Tibial nerve (tissue), 4 donors: ENCODE measurements at regions not wholly inside any gene's neighbourhood (a gene's known extent, or its start where the extent isn't known, plus 50 kb on each side); places are given as distances from the start of the nearest gene placed in this dataset.
A peak's percentile ranks its signal among the peaks of the same experiment; 100 is the strongest.

Experiments used
- DNase-seq, 2 donors: peaks; one replicate each; pipeline ENCODE4 v3.0.0-alpha.2; 2019; ENCODE audit warnings: low spot score in 2 of 2
- H3K27ac ChIP-seq, 4 donors: fragments of 200-600 bp; sonication (generic) in 3 of 4; one replicate each; pipeline ENCODE4 v1.5.1; 2017 to 2019; ENCODE audit warnings: mild to moderate bottlenecking in 1 of 4
- H3K27me3 ChIP-seq, 2 donors: fragments of 200-600 bp; sonication (generic) in 1 of 2; one replicate each; pipeline versions ENCODE4 v1.5.1 to v1.6.0; 2017 to 2019
- H3K36me3 ChIP-seq, 3 donors: fragments of 200-600 bp; sonication (generic); one replicate each; pipeline ENCODE4 v1.5.1; 2018 to 2019
- H3K4me1 ChIP-seq, 4 donors: fragments of 200-600 bp; sonication (generic) in 3 of 4; one replicate each; pipeline ENCODE4 v1.5.1; 2017 to 2019
- H3K4me3 ChIP-seq, 4 donors: fragments of 200-600 bp; sonication (generic) in 3 of 4; one replicate each; pipeline ENCODE4 v1.5.1; 2017 to 2019; ENCODE audit warnings: mild to moderate bottlenecking in 1 of 4, moderate library complexity in 1 of 4
- H3K9me3 ChIP-seq, 4 donors: fragments of 200-600 bp; sonication (generic) in 3 of 4; one replicate each; pipeline ENCODE4 v1.5.1; 2017 to 2019
- EP300 ChIP-seq, 2 donors: sonication (generic); formaldehyde crosslinking; IDR thresholded peaks; one replicate each; pipeline ENCODE4 v1.6.1; 2017; ENCODE audit warnings: antibody characterized with exemption in 2 of 2, mild to moderate bottlenecking in 1 of 2
- POLR2A ChIP-seq, 2 donors: fragments of 450-650 bp; IDR thresholded peaks; one replicate each; pipeline ENCODE4 v1.6.1; 2017; ENCODE audit warnings: antibody characterized with exemption in 2 of 2, mild to moderate bottlenecking in 2 of 2, moderate library complexity in 2 of 2
- WGBS, 2 donors: methylation state at CpG; one replicate each; pipeline ENCODE4 v1.1.5; 2018; 5-methylcytosine and 5-hydroxymethylcytosine counted together
- TF ChIP-seq, protein P1 (sequence below), 5 experiments: fragments of 200-600 bp in 3 of 5; fragments of 450-650 bp in 2 of 5; sonication (generic) in 3 of 5; IDR thresholded peaks; one replicate each; pipeline ENCODE4 v1.5.1; 2016 to 2019; ENCODE audit warnings: antibody characterized with exemption in 5 of 5, mild to moderate bottlenecking in 3 of 5, moderate library complexity in 2 of 5

DNA sequence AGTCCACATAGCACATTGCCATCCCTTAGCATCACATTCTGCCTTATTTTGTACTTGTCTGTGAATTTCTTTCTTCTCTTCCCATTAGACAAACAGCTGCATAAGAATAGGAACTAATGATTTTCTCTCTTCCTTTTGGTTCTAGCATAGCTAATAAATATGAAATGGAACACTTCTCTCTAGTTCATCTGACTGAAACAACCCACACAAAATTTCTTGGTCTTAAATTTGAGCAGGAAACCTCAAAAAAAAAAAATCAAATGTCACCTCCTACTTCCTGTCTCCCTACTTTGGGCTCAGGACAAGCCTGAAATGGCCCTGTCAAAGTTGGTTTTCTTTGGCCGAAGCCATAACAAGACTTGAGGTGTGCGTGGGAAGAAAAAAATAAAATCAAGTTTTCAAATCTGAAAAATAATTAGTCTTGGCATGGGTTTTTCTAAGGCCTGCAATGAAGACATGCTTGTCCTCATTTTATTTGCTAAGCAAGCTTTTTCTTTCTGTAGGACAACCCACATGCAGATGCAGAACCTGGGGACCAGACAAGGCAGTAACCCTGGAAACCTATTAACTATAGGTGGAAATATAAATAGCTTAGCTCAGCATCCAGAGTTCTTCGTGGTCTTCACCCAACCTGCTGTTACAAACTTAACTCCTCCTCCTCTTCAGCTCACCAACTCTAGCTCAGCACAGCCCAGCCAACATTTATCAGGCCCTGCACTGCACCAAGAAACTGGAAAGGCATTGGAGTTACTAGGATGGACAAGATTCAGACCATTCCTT, 523.5 kb upstream of the KLF4 start:
- no peak for DNase-seq
- H3K4me3 ChIP-seq: no peak overlapping the region
- no peaks in the 10 kb centered on the region for H3K9me3 ChIP-seq
- H3K4me1 ChIP-seq: no peaks in the 10 kb centered on the region
- H3K27me3 ChIP-seq: no peaks in the 10 kb centered on the region
- WGBS, 2 donors: 39 to 78% methylated on average over 3 of the region's 3 CpGs
- no peaks in the 10 kb centered on the region for H3K36me3 ChIP-seq
- TF ChIP-seq EP300 (IDR thresholded peaks at IDR 0.05) (no peak), POLR2A (IDR thresholded peaks at IDR 0.05) (no peak)
- TF ChIP-seq, protein P1, sequence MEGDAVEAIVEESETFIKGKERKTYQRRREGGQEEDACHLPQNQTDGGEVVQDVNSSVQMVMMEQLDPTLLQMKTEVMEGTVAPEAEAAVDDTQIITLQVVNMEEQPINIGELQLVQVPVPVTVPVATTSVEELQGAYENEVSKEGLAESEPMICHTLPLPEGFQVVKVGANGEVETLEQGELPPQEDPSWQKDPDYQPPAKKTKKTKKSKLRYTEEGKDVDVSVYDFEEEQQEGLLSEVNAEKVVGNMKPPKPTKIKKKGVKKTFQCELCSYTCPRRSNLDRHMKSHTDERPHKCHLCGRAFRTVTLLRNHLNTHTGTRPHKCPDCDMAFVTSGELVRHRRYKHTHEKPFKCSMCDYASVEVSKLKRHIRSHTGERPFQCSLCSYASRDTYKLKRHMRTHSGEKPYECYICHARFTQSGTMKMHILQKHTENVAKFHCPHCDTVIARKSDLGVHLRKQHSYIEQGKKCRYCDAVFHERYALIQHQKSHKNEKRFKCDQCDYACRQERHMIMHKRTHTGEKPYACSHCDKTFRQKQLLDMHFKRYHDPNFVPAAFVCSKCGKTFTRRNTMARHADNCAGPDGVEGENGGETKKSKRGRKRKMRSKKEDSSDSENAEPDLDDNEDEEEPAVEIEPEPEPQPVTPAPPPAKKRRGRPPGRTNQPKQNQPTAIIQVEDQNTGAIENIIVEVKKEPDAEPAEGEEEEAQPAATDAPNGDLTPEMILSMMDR (IDR thresholded peaks at IDR 0.05): no peak
- no peak overlapping the region for H3K27ac ChIP-seq

DNA sequence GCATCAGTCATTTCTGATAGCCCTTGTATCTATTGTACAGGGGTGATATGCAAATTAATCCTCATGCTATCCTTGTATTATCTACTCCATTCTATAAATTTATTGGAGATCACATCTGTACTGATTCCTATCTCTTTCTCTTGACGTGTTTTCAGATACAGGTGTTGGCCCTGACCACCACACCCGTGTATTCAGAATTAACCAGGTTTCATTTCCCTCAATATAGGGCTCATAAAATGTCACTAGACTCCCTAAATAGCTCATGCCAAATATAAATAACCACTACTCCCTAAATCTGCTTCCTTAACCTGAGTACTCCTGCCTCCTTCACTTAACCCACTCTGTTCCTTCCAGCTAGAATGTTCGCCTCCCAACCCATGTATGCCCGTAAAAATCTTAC, 522.8 kb upstream of the KLF4 start:
- Histone ChIP-seq H3K27me3 (no peaks in the 10 kb centered on the region), H3K36me3 (no peaks in the 10 kb centered on the region), H3K4me1 (no peaks in the 10 kb centered on the region), H3K27ac (no peak overlapping the region), H3K4me3 (no peak overlapping the region), H3K9me3 (no peaks in the 10 kb centered on the region)
- WGBS, 2 donors: 91 to 93% methylated on average over 4 of the region's 4 CpGs
- TF ChIP-seq POLR2A (IDR thresholded peaks at IDR 0.05) (no peak), EP300 (IDR thresholded peaks at IDR 0.05) (no peak)
- TF ChIP-seq, protein P1 (IDR thresholded peaks at IDR 0.05): no peak
- no peak for DNase-seq

DNA sequence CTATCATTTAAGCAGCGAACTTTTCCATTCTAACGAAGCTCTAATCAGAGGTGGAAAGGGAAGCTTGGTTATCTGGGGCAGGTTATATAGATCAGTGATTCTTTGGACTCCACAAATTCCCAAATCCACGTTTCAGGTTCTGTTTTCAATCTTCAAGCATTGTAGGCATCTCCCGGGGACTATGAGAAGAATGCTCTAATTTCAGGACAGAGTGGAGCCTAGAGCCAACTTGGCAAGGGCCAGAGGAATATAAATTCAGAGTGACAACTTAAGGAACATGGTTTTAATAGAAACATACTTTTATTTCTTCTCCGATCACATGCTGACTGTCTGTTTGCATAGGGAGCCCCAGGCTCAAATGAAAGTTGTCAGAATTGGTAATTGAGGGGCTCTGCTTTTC, 514.0 kb upstream of the KLF4 start:
- H3K27ac ChIP-seq: no peak overlapping the region
- H3K4me3 ChIP-seq: no peak overlapping the region
- no peak for DNase-seq
- H3K4me1 ChIP-seq: no peaks in the 10 kb centered on the region
- no peaks in the 10 kb centered on the region for H3K9me3 ChIP-seq
- no peaks in the 10 kb centered on the region for H3K27me3 ChIP-seq
- no peak for TF ChIP-seq EP300 (IDR thresholded peaks at IDR 0.05)
- no peak for TF ChIP-seq POLR2A (IDR thresholded peaks at IDR 0.05)
- TF ChIP-seq, protein P1 (IDR thresholded peaks at IDR 0.05): no peak
- 73 to 83% methylated on average over 5 of the region's 5 CpGs for whole genome bisulfite sequencing, 2 donors
- no peaks in the 10 kb centered on the region for H3K36me3 ChIP-seq

DNA sequence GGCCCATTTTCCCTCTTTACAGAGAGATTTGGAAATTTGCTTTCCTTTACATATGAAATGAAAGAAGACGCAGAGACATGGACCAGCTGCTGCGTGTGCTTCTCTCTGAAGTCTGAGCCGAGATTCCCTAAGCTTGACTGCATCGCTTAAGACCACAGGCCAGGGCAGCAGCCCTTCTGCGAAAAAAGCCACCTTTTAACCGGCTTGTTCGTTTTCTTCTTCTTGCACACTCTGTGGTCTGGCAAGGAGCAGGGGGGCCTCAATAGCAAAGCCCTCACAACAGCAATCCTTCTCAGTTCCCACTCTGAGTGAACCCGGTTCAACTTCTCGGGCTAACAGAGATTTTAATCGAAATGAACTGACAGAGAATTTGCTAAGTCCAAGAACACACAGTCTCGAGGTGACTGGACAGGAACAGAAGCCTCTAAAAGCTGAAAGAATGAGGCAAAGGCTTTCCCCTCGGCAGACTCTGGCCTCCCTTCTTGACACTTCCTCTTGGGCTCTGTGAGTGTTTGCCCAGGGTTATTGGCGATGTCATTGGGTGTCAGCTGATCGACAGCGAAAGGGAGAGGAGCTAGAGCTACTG, 512.9 kb upstream of the KLF4 start:
- whole genome bisulfite sequencing, 2 donors: 54 to 69% methylated on average over 15 of the region's 15 CpGs
- Histone ChIP-seq H3K9me3 (no peaks in the 10 kb centered on the region), H3K27me3 (no peaks in the 10 kb centered on the region), H3K27ac (peak overlapping the region in 1 of 4 donors; percentile 42), H3K4me3 (no peak overlapping the region), H3K4me1 (no peaks in the 10 kb centered on the region), H3K36me3 (no peaks in the 10 kb centered on the region)
- DNase-seq: peak in 1 of 2 donors; percentile 19
- TF ChIP-seq POLR2A (IDR thresholded peaks at IDR 0.05): no peak
- TF ChIP-seq, protein P1 (IDR thresholded peaks at IDR 0.05): no peak

DNA sequence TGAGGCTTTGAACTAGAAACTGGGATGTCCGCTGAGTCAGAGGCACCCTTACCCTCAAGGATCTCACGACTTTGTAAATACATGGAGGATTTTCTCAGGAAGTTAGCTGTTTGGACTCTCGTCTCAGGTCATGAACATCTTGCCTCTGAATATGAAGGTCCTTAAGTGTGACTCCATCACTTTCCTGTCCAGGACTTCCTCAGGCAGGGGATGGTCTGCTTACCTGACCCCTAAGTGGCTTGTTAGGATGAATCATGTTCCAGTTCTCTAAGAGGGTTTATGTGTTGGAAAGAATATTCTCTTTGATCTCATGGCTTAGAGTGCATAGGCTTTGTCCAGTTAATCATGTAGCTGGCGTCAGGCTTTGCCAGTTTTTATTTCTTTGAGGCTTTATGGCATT, 511.7 kb upstream of the KLF4 start:
- no peaks in the 10 kb centered on the region for H3K4me1 ChIP-seq
- no peaks in the 10 kb centered on the region for H3K27me3 ChIP-seq
- WGBS, 2 donors: 77 to 83% methylated on average over 4 of the region's 4 CpGs
- H3K9me3 ChIP-seq: no peaks in the 10 kb centered on the region
- no peak for TF ChIP-seq EP300 (IDR thresholded peaks at IDR 0.05)
- TF ChIP-seq POLR2A (IDR thresholded peaks at IDR 0.05): no peak
- TF ChIP-seq, protein P1 (IDR thresholded peaks at IDR 0.05): no peak
- no peaks in the 10 kb centered on the region for H3K36me3 ChIP-seq
- no peak overlapping the region for H3K4me3 ChIP-seq
- H3K27ac ChIP-seq: no peak overlapping the region
- no peak for DNase-seq
